HepG2 (cell line): ENCODE measurements at regions not wholly inside any gene's neighbourhood (a gene's known extent, or its start where the extent isn't known, plus 50 kb on each side); places are given as distances from the start of the nearest gene placed in this dataset.

Experiments
- ATAC-seq: fragments of 200-7000 bp; cut with Tn5 transposase; 3 replicates; pipeline ENCODE4 v1.9.1; 2020; ENCODE audit warnings: mild to moderate bottlenecking, moderate library complexity
- BruUV-seq: library from RNA; stranded (reverse); fragments of 400-500 nt; replicated peaks from 2 replicates; lab custom pipeline; 2021; lab: Mats Ljungman, UMichigan
- CTCF ChIA-PET: fragments of 300-600 bp; formaldehyde crosslinking; extraction: SDS; loops from one replicate; lab custom pipeline; 2021; ENCODE audit warnings: low total read pairs, inconsistent platforms, low intra/inter-chr PET ratio; lab: Yijun Ruan, JAX
- POLR2A ChIA-PET: fragments of 350-600 bp; sonication (Branson Sonifier 250); formaldehyde crosslinking; loops from one replicate; lab custom pipeline; 2020; ENCODE audit warnings: antibody characterized with exemption, inconsistent platforms; lab: Yijun Ruan, JAX
- DNase-seq: peaks from one replicate; pipeline ENCODE4 v3.0.0-alpha.2; 2015; ENCODE audit warnings: low spot score
- FAIRE-seq: peaks from 3 replicates; lab custom pipeline; 2011; peaks lifted over from hg19 to GRCh38; lab: Jason Lieb, UNC
- H2AFZ ChIP-seq: one replicate; pipeline ENCODE4 v1.6.1; 2011; ENCODE audit warnings: low read length, inconsistent platforms
- H3K27ac ChIP-seq: fragments of 300-600 bp; 3 replicates; pipeline ENCODE4 v1.8.0; 2011; ENCODE audit warnings: mixed run types, mild to moderate bottlenecking, mixed read lengths, low read length, inconsistent platforms; ENCODE audit not compliant: insufficient read depth; ENCODE audit errors: extremely low read length
- H3K27me3 ChIP-seq, 2 experiments: fragments of 200-600 bp in 1 of 2; 2 replicates in 1 of 2; 3 replicates in 1 of 2; pipeline versions ENCODE4 v1.6.0 to v1.8.0; 2011; ENCODE audit warnings: low read length in 2 of 2, mild to moderate bottlenecking in 2 of 2, moderate library complexity in 2 of 2, inconsistent platforms in 1 of 2; ENCODE audit not compliant: insufficient read depth in 2 of 2, control insufficient read depth in 1 of 2
- H3K36me3 ChIP-seq, 2 experiments: fragments of 200-600 bp in 1 of 2; replicated peaks in 1 of 2; 2 replicates in 1 of 2; 3 replicates in 1 of 2; pipeline versions ENCODE4 v1.5.1 to v1.8.0; 2011; ENCODE audit warnings: low read length in 2 of 2, inconsistent platforms in 1 of 2; ENCODE audit not compliant: insufficient read depth in 2 of 2, control insufficient read depth in 1 of 2
- H3K4me1 ChIP-seq: 2 replicates; pipeline ENCODE4 v1.5.1; 2012; ENCODE audit warnings: low read length, inconsistent platforms; ENCODE audit not compliant: insufficient read depth
- H3K4me2 ChIP-seq: 2 replicates; pipeline ENCODE4 v1.6.0; 2011; ENCODE audit warnings: low read depth, low read length, inconsistent platforms
- H3K4me3 ChIP-seq, 3 experiments: fragments of 200-600 bp in 1 of 3; sonication (generic), shearing (Covaris generic) in 1 of 3; replicated peaks in 1 of 3; 2 replicates each; pipeline ENCODE4 v1.5.1; 2011 to 2016; ENCODE audit warnings: low read length in 3 of 3, inconsistent platforms in 2 of 3, low read depth in 2 of 3, mild to moderate bottlenecking in 2 of 3, control low read depth in 1 of 3, mixed read lengths in 1 of 3; ENCODE audit not compliant: insufficient read depth in 1 of 3
- H3K79me2 ChIP-seq: one replicate; pipeline ENCODE4 v1.6.1; 2011; ENCODE audit warnings: low read length, inconsistent platforms; ENCODE audit not compliant: insufficient read depth
- H3K9ac ChIP-seq: 2 replicates; pipeline ENCODE4 v1.6.0; 2011; ENCODE audit warnings: mild to moderate bottlenecking, low read depth, low read length, inconsistent platforms; ENCODE audit not compliant: insufficient read depth
- H3K9me3 ChIP-seq: 2 replicates; pipeline ENCODE4 v1.5.1; 2012; ENCODE audit warnings: mild to moderate bottlenecking, low read length
- H4K20me1 ChIP-seq: 2 replicates; pipeline ENCODE4 v1.6.0; 2011; ENCODE audit warnings: inconsistent platforms, mild to moderate bottlenecking, low read length, moderate library complexity; ENCODE audit not compliant: insufficient read depth
- CEBPG ChIP-seq: IDR thresholded peaks from 2 replicates; pipeline ENCODE4 v1.6.1; 2016
- ETV5 ChIP-seq: IDR thresholded peaks from 2 replicates; pipeline ENCODE4 v1.6.1; 2018; ENCODE audit warnings: missing biosample characterization, missing genetic modification reagents, inconsistent platforms, borderline replicate concordance
- KDM5B ChIP-seq: sonication (generic); formaldehyde crosslinking; IDR thresholded peaks from 2 replicates; pipeline ENCODE4 v1.4.0; 2020; ENCODE audit warnings: missing genetic modification reagents, mild to moderate bottlenecking, borderline replicate concordance
- NFRKB ChIP-seq: fragments of 450-650 bp; IDR thresholded peaks from 2 replicates; pipeline ENCODE4 v1.6.1; 2017
- PHF5A ChIP-seq: IDR thresholded peaks from one replicate; pipeline ENCODE4 v1.6.1; 2018; ENCODE audit warnings: low read depth, missing genetic modification reagents; ENCODE audit not compliant: unreplicated experiment
- SAP130 ChIP-seq: IDR thresholded peaks from 2 replicates; pipeline ENCODE4 v1.6.1; 2016; ENCODE audit warnings: low read depth
- SRSF1 ChIP-seq: fragments of 200-400 bp; formaldehyde crosslinking; optimal IDR thresholded peaks from 2 replicates; pipeline ENCODE3; 2017; ENCODE audit warnings: mild to moderate bottlenecking, low read depth, low read length, moderate library complexity
- ZC3H4 ChIP-seq: sonication (generic); formaldehyde crosslinking; IDR thresholded peaks from 2 replicates; pipeline ENCODE4 v1.4.0; 2020; ENCODE audit warnings: missing genetic modification reagents, borderline replicate concordance
- ZNF136 ChIP-seq: sonication (generic); formaldehyde crosslinking; IDR thresholded peaks from 2 replicates; pipeline ENCODE4 v1.8.1; 2022; ENCODE audit warnings: low read depth, mild to moderate bottlenecking, moderate library complexity, missing genetic modification reagents
- ZNF256 ChIP-seq: sonication (generic); formaldehyde crosslinking; conservative IDR thresholded peaks from 2 replicates; pipeline ENCODE4 v1.4.0; 2020; ENCODE audit warnings: missing genetic modification reagents
- WGBS: methylation state at CpG from one replicate; pipeline ENCODE4 v1.1.6; 2017; ENCODE audit warnings: low lambda C conversion rate; 5-methylcytosine and 5-hydroxymethylcytosine counted together
- in situ Hi-C: cut with HindIII; loops from 2 replicates; pipeline ENCODE4 v1.10.0; 2017; ENCODE audit warnings: low pct_unique_long_range_greater_than_20kb; ENCODE audit not compliant: extremely low pct_ligation_motif_present
- intact Hi-C: fragments of 100-400 bp; cut with micrococcal nuclease; formaldehyde crosslinking; loops from one replicate; pipeline ENCODE4 v1.10.0; 2022; ENCODE audit not compliant: unreplicated experiment
- TF ChIP-seq, protein P1 (sequence below): sonication (generic); formaldehyde crosslinking; IDR thresholded peaks from 2 replicates; pipeline ENCODE4 v1.5.0; 2020; ENCODE audit warnings: missing genetic modification reagents
- TF ChIP-seq, protein P2 (sequence below): sonication (generic); formaldehyde crosslinking; IDR thresholded peaks from 2 replicates; pipeline ENCODE4 v1.4.0; 2020; ENCODE audit warnings: mild to moderate bottlenecking, missing genetic modification reagents

DNA sequence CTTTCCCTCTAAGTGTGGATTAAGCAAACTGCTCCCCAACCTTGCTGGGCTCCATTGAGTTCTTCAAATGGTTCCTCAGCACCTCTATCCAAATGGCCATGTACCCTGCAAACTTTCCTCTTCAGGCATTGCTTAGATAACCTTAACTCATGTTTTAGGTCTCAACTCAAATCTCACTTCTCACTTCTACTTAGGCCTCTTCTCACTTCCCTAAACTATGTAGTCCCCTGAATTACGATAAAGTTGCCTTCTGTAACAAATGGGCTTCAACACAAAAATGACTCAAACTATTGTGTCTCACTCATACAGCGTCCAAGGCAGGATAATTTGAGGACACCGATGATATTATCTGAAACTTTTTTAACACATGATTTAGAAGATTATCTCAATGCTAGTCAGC, 62.4 kb upstream of the STAC start:
- POLR2A ChIA-PET = no interaction called here
- in situ Hi-C loops (no loop called here), intact Hi-C loops (no loop called here)
- CTCF ChIA-PET = no interaction called here
- Histone ChIP-seq H4K20me1 (no peaks in the 10 kb centered on the region), H3K79me2 (no peaks in the 10 kb centered on the region), H3K4me1 (no peaks in the 10 kb centered on the region), H3K9ac (no peak overlapping the region), H3K9me3 (no peaks in the 10 kb centered on the region; the same call in 1 of the 2 replicates), H3K27me3 (no peaks in the 10 kb centered on the region), H2AFZ (no peak overlapping the region), H3K4me2 (no peak overlapping the region), H3K36me3 (no peaks in the 10 kb centered on the region), H3K4me3 (no peak overlapping the region), H3K27ac (no peak overlapping the region)
- DNase-seq (no peak), FAIRE-seq (no peak), ATAC-seq (no peak)
- whole genome bisulfite sequencing = 20% methylated on average over 3 of the region's 3 CpGs
- no TSS peak for BruUV-seq
- TF ChIP-seq KDM5B = no peak
- no peak for TF ChIP-seq ZNF256 (CRISPR knock-in tag)
- no peak for TF ChIP-seq ETV5 (CRISPR knock-in tag)
- TF ChIP-seq, protein P1, sequence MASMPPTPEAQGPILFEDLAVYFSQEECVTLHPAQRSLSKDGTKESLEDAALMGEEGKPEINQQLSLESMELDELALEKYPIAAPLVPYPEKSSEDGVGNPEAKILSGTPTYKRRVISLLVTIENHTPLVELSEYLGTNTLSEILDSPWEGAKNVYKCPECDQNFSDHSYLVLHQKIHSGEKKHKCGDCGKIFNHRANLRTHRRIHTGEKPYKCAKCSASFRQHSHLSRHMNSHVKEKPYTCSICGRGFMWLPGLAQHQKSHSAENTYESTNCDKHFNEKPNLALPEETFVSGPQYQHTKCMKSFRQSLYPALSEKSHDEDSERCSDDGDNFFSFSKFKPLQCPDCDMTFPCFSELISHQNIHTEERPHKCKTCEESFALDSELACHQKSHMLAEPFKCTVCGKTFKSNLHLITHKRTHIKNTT (CRISPR knock-in tag) = no peak
- TF ChIP-seq, protein P2, sequence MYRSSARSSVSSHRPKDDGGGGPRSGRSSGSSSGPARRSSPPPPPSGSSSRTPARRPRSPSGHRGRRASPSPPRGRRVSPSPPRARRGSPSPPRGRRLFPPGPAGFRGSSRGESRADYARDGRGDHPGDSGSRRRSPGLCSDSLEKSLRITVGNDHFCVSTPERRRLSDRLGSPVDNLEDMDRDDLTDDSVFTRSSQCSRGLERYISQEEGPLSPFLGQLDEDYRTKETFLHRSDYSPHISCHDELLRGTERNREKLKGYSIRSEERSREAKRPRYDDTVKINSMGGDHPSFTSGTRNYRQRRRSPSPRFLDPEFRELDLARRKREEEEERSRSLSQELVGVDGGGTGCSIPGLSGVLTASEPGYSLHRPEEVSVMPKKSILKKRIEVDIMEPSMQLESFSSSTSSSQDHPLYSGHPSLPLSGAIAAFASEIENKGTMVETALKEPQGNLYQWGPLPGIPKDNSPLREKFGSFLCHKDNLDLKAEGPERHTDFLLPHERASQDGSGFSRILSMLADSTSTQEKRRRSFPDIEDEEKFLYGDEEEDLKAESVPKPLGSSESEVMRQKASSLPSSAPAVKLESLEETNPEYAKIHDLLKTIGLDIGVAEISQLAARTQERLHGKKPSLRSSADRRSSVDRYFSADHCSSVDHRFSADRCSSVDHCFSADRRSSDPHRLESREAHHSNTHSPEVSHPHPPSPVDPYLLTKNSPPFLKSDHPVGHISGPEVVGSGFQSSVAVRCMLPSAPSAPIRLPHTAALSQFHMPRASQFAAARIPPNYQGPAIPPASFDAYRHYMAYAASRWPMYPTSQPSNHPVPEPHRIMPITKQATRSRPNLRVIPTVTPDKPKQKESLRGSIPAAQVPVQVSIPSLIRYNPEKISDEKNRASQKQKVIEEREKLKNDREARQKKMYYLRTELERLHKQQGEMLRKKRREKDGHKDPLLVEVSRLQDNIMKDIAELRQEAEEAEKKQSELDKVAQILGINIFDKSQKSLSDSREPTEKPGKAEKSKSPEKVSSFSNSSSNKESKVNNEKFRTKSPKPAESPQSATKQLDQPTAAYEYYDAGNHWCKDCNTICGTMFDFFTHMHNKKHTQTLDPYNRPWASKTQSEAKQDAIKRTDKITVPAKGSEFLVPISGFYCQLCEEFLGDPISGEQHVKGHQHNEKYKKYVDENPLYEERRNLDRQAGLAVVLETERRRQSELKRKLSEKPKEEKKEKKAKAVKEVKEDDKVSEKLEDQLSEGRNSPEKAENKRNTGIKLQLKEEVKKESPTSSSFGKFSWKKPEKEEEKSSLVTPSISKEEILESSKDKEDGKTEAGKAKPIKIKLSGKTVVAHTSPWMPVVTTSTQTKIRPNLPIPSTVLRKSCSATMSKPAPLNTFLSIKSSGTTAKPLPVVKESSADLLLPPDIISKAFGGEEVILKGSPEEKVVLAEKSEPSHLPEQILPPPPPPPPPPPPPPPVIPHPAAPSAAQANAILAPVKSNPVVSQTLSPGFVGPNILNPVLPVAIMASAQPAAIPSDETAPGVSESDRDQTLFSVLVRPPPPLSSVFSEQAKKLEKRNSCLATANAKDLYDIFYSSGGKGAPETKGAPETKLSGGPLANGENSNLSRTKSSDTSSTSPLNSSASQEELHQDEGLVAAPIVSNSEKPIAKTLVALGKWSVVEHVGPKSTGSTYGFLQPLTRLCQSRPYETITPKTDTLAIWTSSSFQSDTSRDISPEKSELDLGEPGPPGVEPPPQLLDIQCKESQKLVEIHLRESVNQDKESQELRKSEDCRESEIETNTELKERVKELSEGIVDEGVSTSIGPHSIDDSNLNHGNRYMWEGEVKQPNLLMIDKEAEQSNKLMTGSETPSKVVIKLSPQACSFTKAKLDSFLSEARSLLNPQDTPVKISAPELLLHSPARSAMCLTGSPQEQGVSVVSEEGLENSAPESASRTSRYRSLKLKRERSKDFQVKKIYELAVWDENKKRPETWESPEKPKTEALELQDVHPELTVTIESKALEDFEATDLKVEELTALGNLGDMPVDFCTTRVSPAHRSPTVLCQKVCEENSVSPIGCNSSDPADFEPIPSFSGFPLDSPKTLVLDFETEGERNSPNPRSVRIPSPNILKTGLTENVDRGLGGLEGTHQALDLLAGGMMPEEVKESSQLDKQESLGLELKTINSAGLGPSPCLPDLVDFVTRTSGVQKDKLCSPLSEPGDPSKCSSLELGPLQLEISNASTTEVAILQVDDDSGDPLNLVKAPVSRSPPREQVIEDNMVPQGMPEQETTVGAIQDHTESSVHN (CRISPR knock-in tag) = no peak
- TF ChIP-seq CEBPG = no peak
- no peak for TF ChIP-seq SRSF1
- TF ChIP-seq SAP130 (CRISPR knock-in tag) = no peak
- no peak for TF ChIP-seq ZNF136 (CRISPR knock-in tag)
- TF ChIP-seq PHF5A = no peak
- no peak for TF ChIP-seq ZC3H4 (CRISPR knock-in tag)
- TF ChIP-seq NFRKB = no peak
